GM12873 (cell line): ENCODE measurements at regions not wholly inside any gene's neighbourhood (a gene's known extent, or its start where the extent isn't known, plus 50 kb on each side); places are given as distances from the start of the nearest gene placed in this dataset.
A peak's percentile ranks its signal among the peaks of the same experiment; 100 is the strongest.

Experiments
- CTCF ChIP-seq: IDR thresholded peaks from 2 replicates; pipeline ENCODE4 v1.5.1; 2012; ENCODE audit warnings: low read depth, mild to moderate bottlenecking, moderate library complexity, low read length, control low read depth; ENCODE audit not compliant: insufficient read depth; ENCODE audit errors: missing control alignments

GRCh38 chr4:175238827-175239517 lies 320.8 kb downstream of the ADAM29 start:
- no peak for TF ChIP-seq CTCF

GRCh38 chr4:175246941-175247340 lies 328.8 kb downstream of the ADAM29 start:
- TF ChIP-seq CTCF: no peak

GRCh38 chr4:175252642-175253041 lies 334.5 kb downstream of the ADAM29 start:
- no peak for TF ChIP-seq CTCF

GRCh38 chr4:175253184-175253902 lies 335.2 kb downstream of the ADAM29 start:
- peak; percentile 35 for TF ChIP-seq CTCF

GRCh38 chr4:175263537-175263936 lies 345.4 kb downstream of the ADAM29 start:
- TF ChIP-seq CTCF: no peak

GRCh38 chr4:175271010-175271630 lies 353.0 kb downstream of the ADAM29 start:
- TF ChIP-seq CTCF: no peak
